ENCODE measurements at regions not wholly inside any gene's neighbourhood (a gene's known extent, or its start where the extent isn't known, plus 50 kb on each side); places are given as distances from the start of the nearest gene placed in this dataset.

- TF ChIP-seq CTCF (IDR thresholded peaks at IDR 0.05; ENCODE audit: borderline replicate concordance, extremely low read depth, low read length, poor library complexity, severe bottlenecking), result no peak
- no peak for TF ChIP-seq EZH2 (IDR thresholded peaks at IDR 0.05; ENCODE audit: borderline replicate concordance, low read depth, low read length, severe bottlenecking)
Observed at GRCh38 chr11:109251230-109251629, 170.8 kb upstream of the C11orf87 start.
